HepG2 (cell line): ENCODE measurements at regions not wholly inside any gene's neighbourhood (a gene's known extent, or its start where the extent isn't known, plus 50 kb on each side); places are given as distances from the start of the nearest gene placed in this dataset.

ENCODE experiments used
- ELF3 ChIP-seq: IDR thresholded peaks from 2 replicates; pipeline ENCODE4 v1.6.1; 2016; ENCODE audit warnings: missing genetic modification reagents, missing compliant biosample characterization
- FOXP4 ChIP-seq: sonication (generic); formaldehyde crosslinking; IDR thresholded peaks from 2 replicates; pipeline ENCODE4 v1.4.0; 2020; ENCODE audit warnings: missing genetic modification reagents
- MEF2D ChIP-seq: sonication (generic); formaldehyde crosslinking; IDR thresholded peaks from 2 replicates; pipeline ENCODE4 v1.5.1; 2020; ENCODE audit warnings: mild to moderate bottlenecking, missing genetic modification reagents
- NCOA5 ChIP-seq: sonication (generic); formaldehyde crosslinking; IDR thresholded peaks from 2 replicates; pipeline ENCODE4 v1.4.0; 2020; ENCODE audit warnings: missing genetic modification reagents
- ONECUT2 ChIP-seq: sonication (generic); formaldehyde crosslinking; IDR thresholded peaks from 2 replicates; pipeline ENCODE4 v1.4.0; 2020; ENCODE audit warnings: missing genetic modification reagents
- PAXIP1 ChIP-seq: sonication (generic); formaldehyde crosslinking; conservative IDR thresholded peaks from 2 replicates; pipeline ENCODE4 v1.4.0; 2020; ENCODE audit warnings: mild to moderate bottlenecking, missing genetic modification reagents, moderate library complexity
- POGZ ChIP-seq: sonication (generic); formaldehyde crosslinking; IDR thresholded peaks from 2 replicates; pipeline ENCODE4 v1.4.0; 2020; ENCODE audit warnings: mild to moderate bottlenecking, missing genetic modification reagents
- ZKSCAN8 ChIP-seq: IDR thresholded peaks from 2 replicates; pipeline ENCODE4 v1.6.1; 2016; ENCODE audit warnings: borderline replicate concordance, missing genetic modification reagents, missing compliant biosample characterization
- ZSCAN20 ChIP-seq: sonication (generic); formaldehyde crosslinking; IDR thresholded peaks from 2 replicates; pipeline ENCODE4 v1.4.0; 2020; ENCODE audit warnings: missing genetic modification reagents, mild to moderate bottlenecking, borderline replicate concordance
- TF ChIP-seq, protein P1 (sequence below): sonication (generic); formaldehyde crosslinking; IDR thresholded peaks from 2 replicates; pipeline ENCODE4 v1.9.0; 2021; ENCODE audit warnings: mild to moderate bottlenecking, missing genetic modification reagents
- TF ChIP-seq, protein P2 (sequence below): sonication (generic); formaldehyde crosslinking; IDR thresholded peaks from 2 replicates; pipeline ENCODE4 v1.8.1; 2023; ENCODE audit warnings: mild to moderate bottlenecking, missing genetic modification reagents, borderline replicate concordance
- TF ChIP-seq, protein P3 (sequence below): sonication (generic); formaldehyde crosslinking; IDR thresholded peaks from 2 replicates; pipeline ENCODE4 v1.8.0; 2022; ENCODE audit warnings: mild to moderate bottlenecking, missing genetic modification reagents; ENCODE audit not compliant: insufficient replicate concordance

GRCh38 chr6:108752733-108753590 is 95.3 kb upstream of the ARMC2 start (continued):
- TF ChIP-seq, protein P1, sequence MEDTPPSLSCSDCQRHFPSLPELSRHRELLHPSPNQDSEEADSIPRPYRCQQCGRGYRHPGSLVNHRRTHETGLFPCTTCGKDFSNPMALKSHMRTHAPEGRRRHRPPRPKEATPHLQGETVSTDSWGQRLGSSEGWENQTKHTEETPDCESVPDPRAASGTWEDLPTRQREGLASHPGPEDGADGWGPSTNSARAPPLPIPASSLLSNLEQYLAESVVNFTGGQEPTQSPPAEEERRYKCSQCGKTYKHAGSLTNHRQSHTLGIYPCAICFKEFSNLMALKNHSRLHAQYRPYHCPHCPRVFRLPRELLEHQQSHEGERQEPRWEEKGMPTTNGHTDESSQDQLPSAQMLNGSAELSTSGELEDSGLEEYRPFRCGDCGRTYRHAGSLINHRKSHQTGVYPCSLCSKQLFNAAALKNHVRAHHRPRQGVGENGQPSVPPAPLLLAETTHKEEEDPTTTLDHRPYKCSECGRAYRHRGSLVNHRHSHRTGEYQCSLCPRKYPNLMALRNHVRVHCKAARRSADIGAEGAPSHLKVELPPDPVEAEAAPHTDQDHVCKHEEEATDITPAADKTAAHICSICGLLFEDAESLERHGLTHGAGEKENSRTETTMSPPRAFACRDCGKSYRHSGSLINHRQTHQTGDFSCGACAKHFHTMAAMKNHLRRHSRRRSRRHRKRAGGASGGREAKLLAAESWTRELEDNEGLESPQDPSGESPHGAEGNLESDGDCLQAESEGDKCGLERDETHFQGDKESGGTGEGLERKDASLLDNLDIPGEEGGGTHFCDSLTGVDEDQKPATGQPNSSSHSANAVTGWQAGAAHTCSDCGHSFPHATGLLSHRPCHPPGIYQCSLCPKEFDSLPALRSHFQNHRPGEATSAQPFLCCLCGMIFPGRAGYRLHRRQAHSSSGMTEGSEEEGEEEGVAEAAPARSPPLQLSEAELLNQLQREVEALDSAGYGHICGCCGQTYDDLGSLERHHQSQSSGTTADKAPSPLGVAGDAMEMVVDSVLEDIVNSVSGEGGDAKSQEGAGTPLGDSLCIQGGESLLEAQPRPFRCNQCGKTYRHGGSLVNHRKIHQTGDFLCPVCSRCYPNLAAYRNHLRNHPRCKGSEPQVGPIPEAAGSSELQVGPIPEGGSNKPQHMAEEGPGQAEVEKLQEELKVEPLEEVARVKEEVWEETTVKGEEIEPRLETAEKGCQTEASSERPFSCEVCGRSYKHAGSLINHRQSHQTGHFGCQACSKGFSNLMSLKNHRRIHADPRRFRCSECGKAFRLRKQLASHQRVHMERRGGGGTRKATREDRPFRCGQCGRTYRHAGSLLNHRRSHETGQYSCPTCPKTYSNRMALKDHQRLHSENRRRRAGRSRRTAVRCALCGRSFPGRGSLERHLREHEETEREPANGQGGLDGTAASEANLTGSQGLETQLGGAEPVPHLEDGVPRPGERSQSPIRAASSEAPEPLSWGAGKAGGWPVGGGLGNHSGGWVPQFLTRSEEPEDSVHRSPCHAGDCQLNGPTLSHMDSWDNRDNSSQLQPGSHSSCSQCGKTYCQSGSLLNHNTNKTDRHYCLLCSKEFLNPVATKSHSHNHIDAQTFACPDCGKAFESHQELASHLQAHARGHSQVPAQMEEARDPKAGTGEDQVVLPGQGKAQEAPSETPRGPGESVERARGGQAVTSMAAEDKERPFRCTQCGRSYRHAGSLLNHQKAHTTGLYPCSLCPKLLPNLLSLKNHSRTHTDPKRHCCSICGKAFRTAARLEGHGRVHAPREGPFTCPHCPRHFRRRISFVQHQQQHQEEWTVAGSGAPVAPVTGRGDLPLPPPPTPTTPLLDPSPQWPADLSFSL (CRISPR knock-in tag) = peak; percentile 84; the same call in 1 of the 2 replicates
- TF ChIP-seq ONECUT2 (CRISPR knock-in tag) = no peak
- no peak for TF ChIP-seq POGZ (CRISPR knock-in tag)
- peak; percentile 95 for TF ChIP-seq FOXP4
- TF ChIP-seq MEF2D (CRISPR knock-in tag) = peak; percentile 84
- TF ChIP-seq, protein P2, sequence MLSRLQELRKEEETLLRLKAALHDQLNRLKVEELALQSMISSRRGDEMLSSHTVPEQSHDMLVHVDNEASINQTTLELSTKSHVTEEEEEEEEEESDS (CRISPR knock-in tag) = no peak
- TF ChIP-seq PAXIP1 (CRISPR knock-in tag) = peak; percentile 78
- TF ChIP-seq ZKSCAN8 = 0 out of 2 replicates have a peak, but pooled peaks have one; percentile 15
- peak; percentile 71 for TF ChIP-seq ELF3
- TF ChIP-seq ZSCAN20 = no peak
- TF ChIP-seq NCOA5 (CRISPR knock-in tag) = no peak
- TF ChIP-seq, protein P3, sequence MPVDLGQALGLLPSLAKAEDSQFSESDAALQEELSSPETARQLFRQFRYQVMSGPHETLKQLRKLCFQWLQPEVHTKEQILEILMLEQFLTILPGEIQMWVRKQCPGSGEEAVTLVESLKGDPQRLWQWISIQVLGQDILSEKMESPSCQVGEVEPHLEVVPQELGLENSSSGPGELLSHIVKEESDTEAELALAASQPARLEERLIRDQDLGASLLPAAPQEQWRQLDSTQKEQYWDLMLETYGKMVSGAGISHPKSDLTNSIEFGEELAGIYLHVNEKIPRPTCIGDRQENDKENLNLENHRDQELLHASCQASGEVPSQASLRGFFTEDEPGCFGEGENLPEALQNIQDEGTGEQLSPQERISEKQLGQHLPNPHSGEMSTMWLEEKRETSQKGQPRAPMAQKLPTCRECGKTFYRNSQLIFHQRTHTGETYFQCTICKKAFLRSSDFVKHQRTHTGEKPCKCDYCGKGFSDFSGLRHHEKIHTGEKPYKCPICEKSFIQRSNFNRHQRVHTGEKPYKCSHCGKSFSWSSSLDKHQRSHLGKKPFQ (CRISPR knock-in tag) = peak; percentile 35
